ENCODE measurements at regions not wholly inside any gene's neighbourhood (a gene's known extent, or its start where the extent isn't known, plus 50 kb on each side); places are given as distances from the start of the nearest gene placed in this dataset.

DNA sequence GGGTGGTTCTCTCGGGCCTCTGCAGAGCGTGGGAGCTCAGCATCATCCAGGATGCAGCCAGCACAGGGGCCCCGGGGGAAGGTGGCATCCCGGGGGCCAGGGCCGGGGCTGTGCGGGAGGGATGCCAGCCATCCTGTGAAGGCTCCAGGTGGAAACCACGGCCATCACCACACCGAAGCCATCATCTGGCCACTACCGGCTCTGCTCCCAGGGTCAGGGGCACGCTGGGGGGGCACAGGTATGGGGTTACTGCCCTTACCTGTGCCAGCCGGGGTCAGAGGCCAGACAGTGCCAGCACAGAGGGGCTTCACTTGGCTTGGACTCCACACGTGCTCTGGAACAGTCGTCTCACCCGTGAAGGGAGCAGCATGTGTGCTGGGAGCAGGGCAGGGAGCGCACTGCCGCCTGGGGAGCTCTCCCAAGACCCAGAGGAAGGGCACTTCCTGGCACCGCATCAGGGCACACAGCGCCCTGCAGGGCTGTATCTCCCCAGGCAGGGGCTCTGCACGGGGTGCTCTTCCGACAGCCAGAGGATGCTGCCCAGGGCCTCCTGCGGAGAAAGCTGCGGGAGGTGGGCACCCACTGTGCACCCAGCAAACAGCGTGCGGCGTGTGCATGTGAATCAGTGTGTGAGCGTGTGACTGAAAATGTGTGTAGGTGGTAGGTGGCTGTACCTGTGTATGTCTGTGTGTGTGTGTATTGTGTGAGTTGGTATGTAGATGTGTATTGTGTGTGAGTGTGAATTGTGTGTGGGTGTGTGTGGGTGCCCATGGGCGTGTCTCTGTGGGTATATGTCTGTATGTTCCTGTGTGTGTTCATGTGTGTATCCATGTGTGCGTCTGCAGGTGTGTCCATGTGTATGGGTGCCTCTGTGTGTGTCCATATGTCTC is 75.0 kb downstream of the PTGR3 start:
- no peak overlapping the region for H3K4me3 ChIP-seq (replicated peaks in 1 of 2; ENCODE audit: low read depth in 1 of 2, low read length in 2 of 2)
- RAD21 ChIA-PET (ENCODE audit: low non-redundant PET in 1 of 2, low total read pairs in 2 of 2, uncharacterized antibody in 2 of 2, unreplicated experiment in 2 of 2), result no interaction called here
- intact Hi-C loops (cut with micrococcal nuclease), result no loop called here
- no peaks in the 10 kb centered on the region for H3K36me3 ChIP-seq (ENCODE audit: control insufficient read depth in 1 of 2, insufficient read depth in 2 of 2, low read length in 2 of 2)
- H3K4me1 ChIP-seq (ENCODE audit: control insufficient read depth in 1 of 2, insufficient read depth in 2 of 2, low read length in 2 of 2), result no peaks in the 10 kb centered on the region
- H3K79me2 ChIP-seq (ENCODE audit: insufficient read depth, low read length), result no peaks in the 10 kb centered on the region
- CTCF ChIA-PET, result no interaction called here
- no peaks in the 10 kb centered on the region for H3K9me2 ChIP-seq (ENCODE audit: insufficient read depth)
- no peaks in the 10 kb centered on the region for H4K20me1 ChIP-seq (ENCODE audit: insufficient read depth)
- POLR2A ChIA-PET, result no interaction called here
- H3K4me2 ChIP-seq (ENCODE audit: low read length), result no peak overlapping the region
- ATAC-seq (no peak), DNase-seq (ENCODE audit: low read depth, low spot score) (no peak)
- H2AFZ ChIP-seq (ENCODE audit: low read depth, low read length, poor library complexity, severe bottlenecking), result no peak overlapping the region
- no peak overlapping the region for H3K27ac ChIP-seq (ENCODE audit: low read depth, low read length)
- no peaks in the 10 kb centered on the region for H3K27me3 ChIP-seq (ENCODE audit: insufficient read depth, low read length)
- TF ChIP-seq SP1 (IDR thresholded peaks at IDR 0.05; ENCODE audit: low read depth), result no peak
- H3K9me3 ChIP-seq (ENCODE audit: control insufficient read depth in 1 of 2, insufficient read depth in 1 of 2, low read depth in 1 of 2, low read length in 2 of 2), result no peaks in the 10 kb centered on the region
- BruUV-seq (replicated peaks), result no TSS peak
- no peak overlapping the region for H3K9ac ChIP-seq (ENCODE audit: low read length)

DNA sequence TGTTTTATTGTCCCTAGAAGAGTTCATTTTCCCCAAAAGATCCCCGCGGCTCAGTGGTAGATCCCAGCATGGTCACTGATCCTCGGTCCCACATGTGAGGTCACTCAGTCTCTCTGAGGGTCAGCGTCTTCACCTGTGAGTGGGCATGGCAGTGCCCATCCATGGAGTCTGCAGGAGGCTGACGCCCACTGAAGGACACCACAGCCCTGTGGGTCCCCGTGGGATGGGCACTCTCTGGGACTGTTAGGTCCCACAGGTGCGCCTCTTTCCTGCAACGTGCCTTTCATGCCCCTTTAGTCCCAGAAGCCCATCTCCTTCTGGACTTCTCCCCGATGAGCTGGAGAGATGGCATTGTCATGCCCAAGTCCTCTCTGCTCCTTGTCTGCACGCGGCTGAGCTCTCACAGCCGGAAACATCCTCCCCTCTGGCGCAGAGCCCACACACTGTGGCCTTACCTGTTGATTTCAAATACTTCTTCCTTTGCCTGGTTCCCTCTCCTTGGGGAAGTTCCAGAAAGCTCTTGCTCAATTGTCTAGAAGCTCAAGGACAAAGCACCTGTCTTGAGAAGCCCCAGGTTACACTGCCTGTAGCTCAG is 75.9 kb downstream of the PTGR3 start:
- DNase-seq (ENCODE audit: low read depth, low spot score), result no peak
- H3K9ac ChIP-seq (ENCODE audit: low read length), result no peak overlapping the region
- no peak overlapping the region for H3K4me3 ChIP-seq (replicated peaks in 1 of 2; ENCODE audit: low read depth in 1 of 2, low read length in 2 of 2)
- H3K9me2 ChIP-seq (ENCODE audit: insufficient read depth), result no peaks in the 10 kb centered on the region
- ATAC-seq, result no peak
- ChIA-PET POLR2A (no interaction called here), RAD21 (ENCODE audit: low non-redundant PET in 1 of 2, low total read pairs in 2 of 2, uncharacterized antibody in 2 of 2, unreplicated experiment in 2 of 2) (no interaction called here), CTCF (no interaction called here)
- H2AFZ ChIP-seq (ENCODE audit: low read depth, low read length, poor library complexity, severe bottlenecking), result no peak overlapping the region
- H3K4me2 ChIP-seq (ENCODE audit: low read length), result no peak overlapping the region
- intact Hi-C loops (cut with micrococcal nuclease), result no loop called here
- H3K36me3 ChIP-seq (ENCODE audit: control insufficient read depth in 1 of 2, insufficient read depth in 2 of 2, low read length in 2 of 2), result no peaks in the 10 kb centered on the region
- H3K4me1 ChIP-seq (ENCODE audit: control insufficient read depth in 1 of 2, insufficient read depth in 2 of 2, low read length in 2 of 2), result peaks cover 0 to 2% of the 10 kb centered on the region in 2 experiments; a peak in 1 of 4 replicates
- H4K20me1 ChIP-seq (ENCODE audit: insufficient read depth), result no peaks in the 10 kb centered on the region
- no peaks in the 10 kb centered on the region for H3K79me2 ChIP-seq (ENCODE audit: insufficient read depth, low read length)
- no peak overlapping the region for H3K27ac ChIP-seq (ENCODE audit: low read depth, low read length)
- no TSS peak for BruUV-seq (replicated peaks)
- H3K27me3 ChIP-seq (ENCODE audit: insufficient read depth, low read length), result no peaks in the 10 kb centered on the region
- no peaks in the 10 kb centered on the region for H3K9me3 ChIP-seq (ENCODE audit: control insufficient read depth in 1 of 2, insufficient read depth in 1 of 2, low read depth in 1 of 2, low read length in 2 of 2)
- TF ChIP-seq FOSL1 (IDR thresholded peaks at IDR 0.05; ENCODE audit: low read depth), result no peak
